Pancreas (tissue), 10 donors: ENCODE measurements at regions not wholly inside any gene's neighbourhood (a gene's known extent, or its start where the extent isn't known, plus 50 kb on each side); places are given as distances from the start of the nearest gene placed in this dataset.

Experiments
- ATAC-seq, 4 donors: fragments of 200-7000 bp; cut with Tn5 transposase; one replicate each; pipeline versions ENCODE4 v1.8.0 to v1.9.1; 2020; ENCODE audit warnings: mild to moderate bottlenecking in 4 of 4, moderate library complexity in 4 of 4
- DNase-seq, 6 donors: peaks; one replicate each; pipeline ENCODE4 v3.0.0-alpha.2; 2020
- FAIRE-seq: peaks from 2 replicates; lab custom pipeline; 2012; peaks lifted over from hg19 to GRCh38; lab: Jason Lieb, UNC
- H3K27ac ChIP-seq, 4 donors: fragments of 200-600 bp; sonication (generic); 1 replicate in 3 of 4; 2 replicates in 1 of 4; pipeline versions ENCODE4 v1.5.0 to v1.8.0; 2020
- H3K27me3 ChIP-seq, 4 donors: fragments of 200-600 bp; one replicate each; pipeline ENCODE4 v1.8.0; 2021
- H3K36me3 ChIP-seq, 3 donors: fragments of 200-600 bp; sonication (generic) in 1 of 3; one replicate each; pipeline versions ENCODE4 v1.5.0 to v1.8.0; 2020 to 2021
- H3K4me1 ChIP-seq, 3 donors: fragments of 200-600 bp; one replicate each; pipeline ENCODE4 v1.8.0; 2021
- H3K4me3 ChIP-seq, 4 donors: fragments of 200-600 bp; sonication (generic) in 2 of 4; one replicate each; pipeline versions ENCODE4 v1.5.0 to v1.8.0; 2020 to 2021
- H3K9me3 ChIP-seq, 4 donors: fragments of 200-600 bp; one replicate each; pipeline ENCODE4 v1.8.0; 2021
- WGBS, 2 donors: extraction: QIAGEN DNeasy Blood & Tissue Kit; methylation state at CpG; one replicate each; pipeline ENCODE4 v1.1.7; 2013; 5-methylcytosine and 5-hydroxymethylcytosine counted together
- intact Hi-C, 3 donors: fragments of 100-400 bp; cut with DNase I; formaldehyde crosslinking; loops; one replicate each; pipeline versions ENCODE4 v1.11.1 to v1.14.2; 2022
- TF ChIP-seq, protein P1 (sequence below), 4 donors: fragments of 200-600 bp; sonication (generic) in 3 of 4; IDR thresholded peaks; one replicate each; pipeline versions ENCODE4 v1.5.0 to v1.8.0; 2021; ENCODE audit warnings: antibody characterized with exemption in 4 of 4
- donor health status: healthy with polysubstance abuse.
- donor health status: DM: no; HTN: no; CAD: no; lungs with moderate emphysema.
- donor health status: DM: no; HTN: no; CAD: no.
- donor health status: control.
- donor health status: control.
- donor health status: Bipolar disorder and iron deficiency.
- donor health status: DM: yes; HTN: yes; CAD: no.
- donor health status: DM: no; HTN: no; CAD: no.
- donor health status: DM: no; HTN: no; CAD: no.
- donor health status: DM: yes; HTN: yes; CAD: no.

DNA sequence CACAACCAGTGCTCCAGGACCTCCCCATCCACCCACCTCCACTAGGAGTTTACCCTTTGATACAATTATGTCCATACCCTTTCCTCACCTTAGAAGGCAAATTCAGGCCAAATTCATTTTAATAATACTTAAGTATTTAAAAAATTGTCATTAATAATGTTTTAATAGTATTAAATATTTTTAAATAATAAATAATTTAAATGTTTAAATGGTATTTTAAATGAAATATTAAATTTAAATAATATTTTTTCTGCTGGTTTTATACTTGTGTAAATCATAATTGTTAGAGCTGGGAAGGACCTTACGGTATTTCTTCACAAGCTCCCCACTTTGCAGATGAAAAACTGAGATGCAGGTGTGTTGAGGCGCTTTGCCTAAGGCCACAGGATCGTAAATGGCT, 67.8 kb downstream of the NRN1 start:
- Histone ChIP-seq H3K27me3 (no peaks in the 10 kb centered on the region), H3K27ac (no peak overlapping the region), H3K9me3 (no peaks in the 10 kb centered on the region), H3K36me3 (no peaks in the 10 kb centered on the region), H3K4me1 (no peaks in the 10 kb centered on the region), H3K4me3 (no peak overlapping the region)
- DNase-seq (no peak), ATAC-seq (no peak), FAIRE-seq (no peak)
- intact Hi-C loops: no loop called here
- TF ChIP-seq, protein P1, sequence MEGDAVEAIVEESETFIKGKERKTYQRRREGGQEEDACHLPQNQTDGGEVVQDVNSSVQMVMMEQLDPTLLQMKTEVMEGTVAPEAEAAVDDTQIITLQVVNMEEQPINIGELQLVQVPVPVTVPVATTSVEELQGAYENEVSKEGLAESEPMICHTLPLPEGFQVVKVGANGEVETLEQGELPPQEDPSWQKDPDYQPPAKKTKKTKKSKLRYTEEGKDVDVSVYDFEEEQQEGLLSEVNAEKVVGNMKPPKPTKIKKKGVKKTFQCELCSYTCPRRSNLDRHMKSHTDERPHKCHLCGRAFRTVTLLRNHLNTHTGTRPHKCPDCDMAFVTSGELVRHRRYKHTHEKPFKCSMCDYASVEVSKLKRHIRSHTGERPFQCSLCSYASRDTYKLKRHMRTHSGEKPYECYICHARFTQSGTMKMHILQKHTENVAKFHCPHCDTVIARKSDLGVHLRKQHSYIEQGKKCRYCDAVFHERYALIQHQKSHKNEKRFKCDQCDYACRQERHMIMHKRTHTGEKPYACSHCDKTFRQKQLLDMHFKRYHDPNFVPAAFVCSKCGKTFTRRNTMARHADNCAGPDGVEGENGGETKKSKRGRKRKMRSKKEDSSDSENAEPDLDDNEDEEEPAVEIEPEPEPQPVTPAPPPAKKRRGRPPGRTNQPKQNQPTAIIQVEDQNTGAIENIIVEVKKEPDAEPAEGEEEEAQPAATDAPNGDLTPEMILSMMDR (IDR thresholded peaks at IDR 0.05): no peak
- 92 to 96% methylated on average over 3 of the region's 3 CpGs for WGBS, 2 donors

DNA sequence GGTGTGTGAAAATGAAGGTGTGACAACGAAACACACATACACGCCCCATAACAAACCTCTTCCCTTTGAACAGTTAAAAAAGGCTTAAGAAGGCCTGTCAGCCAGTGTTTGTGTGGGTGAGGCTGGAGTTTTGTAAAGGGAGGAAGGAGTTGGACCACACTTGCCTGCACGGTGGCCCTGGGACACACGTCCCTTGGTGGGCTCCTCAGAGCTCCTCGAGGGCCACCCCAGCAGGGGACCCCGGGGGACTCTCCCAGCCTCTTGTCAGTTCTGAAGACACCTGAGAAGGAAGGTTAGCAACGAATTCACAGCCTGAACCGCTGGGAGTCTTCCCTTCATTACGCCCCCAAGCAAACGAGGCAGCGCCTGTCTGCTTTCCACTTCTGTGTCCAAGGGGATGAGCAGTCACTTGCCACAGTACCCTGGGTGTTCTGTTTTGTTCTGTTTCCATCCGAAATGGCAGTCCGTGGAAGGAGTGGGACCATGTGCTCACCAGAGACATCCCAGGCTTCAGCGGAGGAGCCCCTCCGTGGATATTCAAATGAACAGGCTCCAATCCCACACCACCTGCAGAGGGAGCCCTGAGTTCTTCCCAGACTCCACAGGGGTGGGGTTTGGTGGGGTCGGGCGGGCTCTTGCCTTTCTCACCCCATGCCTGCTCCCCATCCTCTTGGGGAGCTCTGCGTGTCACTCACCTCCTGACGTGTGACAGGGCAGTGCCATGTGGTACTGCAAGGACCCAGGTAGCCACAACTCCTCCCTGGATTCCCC, 68.6 kb downstream of the NRN1 start:
- ATAC-seq (no peak), DNase-seq (no peak), FAIRE-seq (no peak)
- Histone ChIP-seq H3K27me3 (no peaks in the 10 kb centered on the region), H3K4me1 (no peaks in the 10 kb centered on the region), H3K9me3 (no peaks in the 10 kb centered on the region), H3K36me3 (no peaks in the 10 kb centered on the region), H3K27ac (no peak overlapping the region), H3K4me3 (no peak overlapping the region)
- intact Hi-C loops: no loop called here
- TF ChIP-seq, protein P1 (IDR thresholded peaks at IDR 0.05): no peak
- 68% methylated on average over 19 of the region's 19 CpGs for whole genome bisulfite sequencing, 2 donors

DNA sequence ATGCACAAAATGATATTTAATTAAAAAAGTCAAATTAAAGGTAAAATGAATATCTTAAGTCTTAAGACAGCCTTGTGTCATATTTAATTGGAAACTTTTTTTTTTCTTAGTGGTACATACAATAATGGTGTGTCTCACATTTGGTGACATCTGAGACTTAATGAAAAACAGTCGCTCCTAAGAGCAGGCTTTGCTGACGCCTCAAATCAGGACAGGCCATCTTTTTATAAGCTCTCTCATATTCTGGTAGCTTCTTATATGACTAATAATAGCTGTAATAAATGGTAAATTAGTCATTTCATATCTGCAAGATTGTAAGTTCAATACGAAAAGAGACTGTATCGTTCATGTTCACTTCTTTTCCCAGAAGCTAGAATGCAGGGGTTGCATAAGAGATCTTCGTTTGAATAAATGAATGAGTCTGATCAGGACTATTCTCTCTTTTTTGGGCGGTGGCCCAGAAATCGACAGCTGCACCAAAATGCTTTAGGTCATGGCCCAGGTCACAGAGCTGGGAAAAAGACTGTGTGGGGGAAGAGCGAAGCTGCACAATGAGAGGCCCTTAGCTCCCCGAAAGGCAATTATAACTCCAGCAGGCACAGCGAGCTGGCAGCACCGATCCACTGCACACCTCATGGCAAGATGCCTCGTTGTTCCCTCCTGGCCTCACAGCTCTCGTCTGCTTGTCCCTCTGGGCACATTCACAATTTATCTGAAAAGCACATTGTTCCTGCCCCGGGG, 69.4 kb downstream of the NRN1 start:
- TF ChIP-seq, protein P1 (IDR thresholded peaks at IDR 0.05): no peak
- Histone ChIP-seq H3K27ac (no peak overlapping the region), H3K9me3 (no peaks in the 10 kb centered on the region), H3K4me3 (no peak overlapping the region), H3K36me3 (no peaks in the 10 kb centered on the region), H3K4me1 (no peaks in the 10 kb centered on the region), H3K27me3 (no peaks in the 10 kb centered on the region)
- no peak for FAIRE-seq
- WGBS, 2 donors: 59 to 63% methylated on average over 14 of the region's 14 CpGs
- DNase-seq: no peak
- ATAC-seq: no peak
- intact Hi-C loops: no loop called here

DNA sequence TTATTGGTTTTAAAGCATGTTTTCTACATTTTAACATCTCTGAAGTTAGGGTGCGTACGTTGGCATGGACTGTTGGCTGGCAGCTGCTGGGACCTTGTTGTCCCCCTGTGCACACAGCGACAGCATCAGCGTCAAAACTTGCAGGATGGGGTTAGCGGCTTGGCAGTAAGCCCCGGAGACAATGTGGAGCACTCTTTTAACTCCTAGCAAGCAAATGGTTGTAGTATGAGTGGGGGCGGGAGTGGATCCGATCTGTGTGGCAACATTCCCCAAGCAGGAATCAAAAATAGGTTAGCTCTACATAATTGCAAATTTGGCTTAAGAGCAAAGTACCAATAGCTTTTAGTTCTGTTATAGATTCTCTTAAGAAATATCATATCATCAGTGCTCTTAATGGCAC, 70.1 kb downstream of the NRN1 start:
- Histone ChIP-seq H3K4me1 (no peaks in the 10 kb centered on the region), H3K27ac (no peak overlapping the region), H3K27me3 (no peaks in the 10 kb centered on the region), H3K9me3 (no peaks in the 10 kb centered on the region), H3K4me3 (no peak overlapping the region), H3K36me3 (no peaks in the 10 kb centered on the region)
- 70 to 77% methylated on average over 8 of the region's 8 CpGs for WGBS, 2 donors
- DNase-seq: no peak
- ATAC-seq: no peak
- TF ChIP-seq, protein P1 (IDR thresholded peaks at IDR 0.05): no peak
- no peak for FAIRE-seq
- intact Hi-C loops: no loop called here

DNA sequence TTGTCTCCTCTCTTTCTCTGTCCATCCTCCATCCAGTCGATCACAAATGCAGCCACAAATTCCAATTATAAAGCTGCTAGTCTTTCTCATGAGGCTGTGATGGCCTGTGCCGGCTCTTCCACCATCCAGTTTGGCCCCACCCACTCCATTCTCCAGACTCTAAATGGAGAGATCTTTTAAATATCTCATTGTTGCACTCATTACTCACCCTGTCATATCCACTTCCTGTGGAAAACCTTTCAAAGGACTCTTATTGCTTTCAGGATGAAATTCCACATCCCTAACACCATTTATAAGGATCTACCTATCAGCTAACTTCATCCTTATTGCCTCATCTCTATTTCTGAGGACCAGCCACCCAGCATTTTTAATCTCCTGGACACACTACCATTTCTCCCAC, 70.6 kb downstream of the NRN1 start:
- FAIRE-seq (no peak), ATAC-seq (no peak), DNase-seq (no peak)
- TF ChIP-seq, protein P1 (IDR thresholded peaks at IDR 0.05): no peak
- WGBS, 2 donors: 43 to 55% methylated on average over 2 of the region's 2 CpGs
- Histone ChIP-seq H3K4me1 (no peaks in the 10 kb centered on the region), H3K36me3 (no peaks in the 10 kb centered on the region), H3K4me3 (no peak overlapping the region), H3K27ac (no peak overlapping the region), H3K9me3 (no peaks in the 10 kb centered on the region), H3K27me3 (no peaks in the 10 kb centered on the region)
- intact Hi-C loops: no loop called here
